ENCODE measurements at regions not wholly inside any gene's neighbourhood (a gene's known extent, or its start where the extent isn't known, plus 50 kb on each side); places are given as distances from the start of the nearest gene placed in this dataset.
"Not testable (repeated sequence)": the region's sequence is repeated elsewhere in the genome, so short reads cannot be mapped to it uniquely, and the experiment has no call there.

- no peaks in the 10 kb centered on the region for H3K9me3 ChIP-seq (ENCODE audit: low read depth)
- H3K27me3 ChIP-seq: no peaks in the 10 kb centered on the region
- no peak for DNase-seq (ENCODE audit: low read depth in 1 of 2, low spot score in 1 of 2)
- no peak overlapping the region for H3K4me3 ChIP-seq
- no peaks in the 10 kb centered on the region for H3K4me1 ChIP-seq (ENCODE audit: low read depth)
- no peak overlapping the region for H3K27ac ChIP-seq
- no peaks in the 10 kb centered on the region for H3K36me3 ChIP-seq
- no peak for TF ChIP-seq CTCF (IDR thresholded peaks at IDR 0.05; ENCODE audit: low read depth, low read length)
Observed at GRCh38 chr12:31794745-31795144, 65.9 kb upstream of the AMN1 start.

GRCh38 chr12:31791265-31791664 lies 62.4 kb upstream of the AMN1 start:
- H3K4me3 ChIP-seq; H3K4me1 ChIP-seq (ENCODE audit: low read depth); H3K36me3 ChIP-seq; H3K27ac ChIP-seq; H3K27me3 ChIP-seq; DNase-seq (ENCODE audit: low read depth in 1 of 2, low spot score in 1 of 2); H3K9me3 ChIP-seq (ENCODE audit: low read depth): not testable (repeated sequence)

- no peak overlapping the region for H3K4me3 ChIP-seq
- no peak for TF ChIP-seq CTCF (IDR thresholded peaks at IDR 0.05; ENCODE audit: low read depth, low read length)
- DNase-seq (ENCODE audit: low read depth in 1 of 2, low spot score in 1 of 2): no peak
- H3K4me1 ChIP-seq (ENCODE audit: low read depth): peaks cover 2% of the 10 kb centered on the region
- H3K27me3 ChIP-seq: no peaks in the 10 kb centered on the region
- no peaks in the 10 kb centered on the region for H3K9me3 ChIP-seq (ENCODE audit: low read depth)
- no peaks in the 10 kb centered on the region for H3K36me3 ChIP-seq
- no peak overlapping the region for H3K27ac ChIP-seq
Observed at GRCh38 chr12:31790759-31791158, 61.9 kb upstream of the AMN1 start.

- H3K36me3 ChIP-seq: no peaks in the 10 kb centered on the region
- no peaks in the 10 kb centered on the region for H3K27me3 ChIP-seq
- TF ChIP-seq CTCF (IDR thresholded peaks at IDR 0.05; ENCODE audit: low read depth, low read length): no peak
- H3K9me3 ChIP-seq (ENCODE audit: low read depth): no peaks in the 10 kb centered on the region
- no peak overlapping the region for H3K27ac ChIP-seq
- no peak overlapping the region for H3K4me3 ChIP-seq
- DNase-seq (ENCODE audit: low read depth in 1 of 2, low spot score in 1 of 2): no peak
- H3K4me1 ChIP-seq (ENCODE audit: low read depth): peaks cover 7% of the 10 kb centered on the region
Observed at GRCh38 chr12:31785318-31785717, 56.5 kb upstream of the AMN1 start.

- DNase-seq (ENCODE audit: low read depth in 1 of 2, low spot score in 1 of 2): no peak
- H3K27ac ChIP-seq: no peak overlapping the region
- no peaks in the 10 kb centered on the region for H3K27me3 ChIP-seq
- no peak overlapping the region for H3K4me3 ChIP-seq
- no peak for TF ChIP-seq CTCF (IDR thresholded peaks at IDR 0.05; ENCODE audit: low read depth, low read length)
- no peaks in the 10 kb centered on the region for H3K9me3 ChIP-seq (ENCODE audit: low read depth)
- no peaks in the 10 kb centered on the region for H3K36me3 ChIP-seq
- peaks cover 7% of the 10 kb centered on the region for H3K4me1 ChIP-seq (ENCODE audit: low read depth)
Observed at GRCh38 chr12:31783996-31784645, 55.3 kb upstream of the AMN1 start.

- H3K36me3 ChIP-seq: no peaks in the 10 kb centered on the region
- no peaks in the 10 kb centered on the region for H3K27me3 ChIP-seq
- DNase-seq (ENCODE audit: low read depth in 1 of 2, low spot score in 1 of 2): no peak
- peaks cover 7% of the 10 kb centered on the region for H3K4me1 ChIP-seq (ENCODE audit: low read depth)
- no peak for TF ChIP-seq CTCF (IDR thresholded peaks at IDR 0.05; ENCODE audit: low read depth, low read length)
- no peaks in the 10 kb centered on the region for H3K9me3 ChIP-seq (ENCODE audit: low read depth)
- H3K4me3 ChIP-seq: no peak overlapping the region
- H3K27ac ChIP-seq: no peak overlapping the region
Observed at GRCh38 chr12:31783556-31783955, 54.7 kb upstream of the AMN1 start.

All from cardiac muscle cell (in vitro differentiated cells and primary cell).